HG03469 (cell line): ENCODE measurements at regions not wholly inside any gene's neighbourhood (a gene's known extent, or its start where the extent isn't known, plus 50 kb on each side); places are given as distances from the start of the nearest gene placed in this dataset.
"Not testable (repeated sequence)": the region's sequence is repeated elsewhere in the genome, so short reads cannot be mapped to it uniquely, and the experiment has no call there.

ENCODE experiments used
- ATAC-seq: cut with Tn5 transposase; IDR thresholded peaks from one replicate; pipeline ENCODE4 v1.9.1; 2021; ENCODE audit warnings: mild to moderate bottlenecking, moderate library complexity, moderate number of reproducible peaks; ENCODE audit not compliant: unreplicated experiment

- no peak for ATAC-seq
Measured at GRCh38 chr9:78934880-78935279, 636.9 kb upstream of the TLE4 start.

GRCh38 chr9:78938821-78939220, 632.9 kb upstream of the TLE4 start:
- no peak for ATAC-seq

GRCh38 chr9:78939311-78940065, 632.3 kb upstream of the TLE4 start:
- ATAC-seq, result no peak

GRCh38 chr9:78940121-78940855, 631.5 kb upstream of the TLE4 start:
- ATAC-seq, result no peak

- ATAC-seq, result no peak
Measured at GRCh38 chr9:78954286-78954685, 617.5 kb upstream of the TLE4 start.

- ATAC-seq, result no peak
Measured at GRCh38 chr9:78958892-78959291, 612.9 kb upstream of the TLE4 start.

- no peak for ATAC-seq
Measured at GRCh38 chr9:78962156-78962555, 609.6 kb upstream of the TLE4 start.

GRCh38 chr9:78963911-78964310, 607.9 kb upstream of the TLE4 start:
- no peak for ATAC-seq

GRCh38 chr9:78967596-78968217, 604.1 kb upstream of the TLE4 start:
- ATAC-seq, result no peak

- ATAC-seq, result no peak
Measured at GRCh38 chr9:78970375-78970774, 601.4 kb upstream of the TLE4 start.

GRCh38 chr9:78971540-78971939, 600.2 kb upstream of the TLE4 start:
- ATAC-seq, result no peak

GRCh38 chr9:78972303-78972999, 599.3 kb upstream of the TLE4 start:
- ATAC-seq, result no peak

GRCh38 chr9:78973907-78974306, 597.9 kb upstream of the TLE4 start:
- no peak for ATAC-seq

- ATAC-seq, result no peak
Measured at GRCh38 chr9:78982849-78983248, 588.9 kb upstream of the TLE4 start.

- ATAC-seq, result no peak
Measured at GRCh38 chr9:78985084-78985738, 586.6 kb upstream of the TLE4 start.

GRCh38 chr9:78986446-78986845, 585.3 kb upstream of the TLE4 start:
- ATAC-seq, result no peak

- ATAC-seq, result no peak
Measured at GRCh38 chr9:78989031-78989658, 582.6 kb upstream of the TLE4 start.

GRCh38 chr9:78994471-78994870, 577.3 kb upstream of the TLE4 start:
- ATAC-seq, result no peak

GRCh38 chr9:78994974-78995373, 576.8 kb upstream of the TLE4 start:
- not testable (repeated sequence) for ATAC-seq

GRCh38 chr9:78997296-78997695, 574.5 kb upstream of the TLE4 start:
- no peak for ATAC-seq
